ENCODE measurements at regions not wholly inside any gene's neighbourhood (a gene's known extent, or its start where the extent isn't known, plus 50 kb on each side); places are given as distances from the start of the nearest gene placed in this dataset.

DNA sequence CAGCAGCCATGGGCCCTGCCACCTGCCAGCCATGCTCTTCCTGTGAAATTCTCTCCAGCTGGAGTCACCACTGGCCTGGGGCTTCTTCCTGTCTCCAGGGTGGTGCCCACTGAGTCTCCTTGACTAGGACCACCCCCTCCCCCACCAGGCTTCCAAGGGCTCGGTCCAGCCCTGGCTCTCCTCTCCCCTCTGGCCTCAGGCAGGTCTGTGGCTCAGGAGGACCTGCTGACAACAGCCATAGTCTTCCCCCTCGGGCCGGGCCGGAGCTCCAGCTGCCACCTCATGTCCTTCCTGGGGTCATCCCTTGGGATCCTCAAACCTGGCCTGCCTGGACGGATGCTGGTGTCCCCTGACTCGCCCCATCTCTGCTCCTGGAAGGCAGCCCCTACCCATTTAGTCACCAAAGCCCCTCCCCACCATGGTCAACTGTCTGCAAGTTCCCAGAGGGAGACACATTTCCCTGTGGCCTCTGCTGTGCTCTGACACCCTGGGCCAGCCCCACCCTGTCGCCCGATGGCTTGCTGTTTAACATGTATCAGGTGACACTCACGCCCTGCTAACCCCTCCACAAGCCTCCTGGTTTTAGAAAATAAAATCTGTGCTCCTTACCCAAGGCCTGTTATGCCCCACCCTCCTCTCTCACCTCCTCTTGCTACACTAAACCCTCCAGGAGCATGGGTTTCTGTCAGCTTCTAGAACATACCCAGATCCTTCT lies 186.2 kb downstream of the RBFOX3 start:
- TF ChIP-seq, protein P1, sequence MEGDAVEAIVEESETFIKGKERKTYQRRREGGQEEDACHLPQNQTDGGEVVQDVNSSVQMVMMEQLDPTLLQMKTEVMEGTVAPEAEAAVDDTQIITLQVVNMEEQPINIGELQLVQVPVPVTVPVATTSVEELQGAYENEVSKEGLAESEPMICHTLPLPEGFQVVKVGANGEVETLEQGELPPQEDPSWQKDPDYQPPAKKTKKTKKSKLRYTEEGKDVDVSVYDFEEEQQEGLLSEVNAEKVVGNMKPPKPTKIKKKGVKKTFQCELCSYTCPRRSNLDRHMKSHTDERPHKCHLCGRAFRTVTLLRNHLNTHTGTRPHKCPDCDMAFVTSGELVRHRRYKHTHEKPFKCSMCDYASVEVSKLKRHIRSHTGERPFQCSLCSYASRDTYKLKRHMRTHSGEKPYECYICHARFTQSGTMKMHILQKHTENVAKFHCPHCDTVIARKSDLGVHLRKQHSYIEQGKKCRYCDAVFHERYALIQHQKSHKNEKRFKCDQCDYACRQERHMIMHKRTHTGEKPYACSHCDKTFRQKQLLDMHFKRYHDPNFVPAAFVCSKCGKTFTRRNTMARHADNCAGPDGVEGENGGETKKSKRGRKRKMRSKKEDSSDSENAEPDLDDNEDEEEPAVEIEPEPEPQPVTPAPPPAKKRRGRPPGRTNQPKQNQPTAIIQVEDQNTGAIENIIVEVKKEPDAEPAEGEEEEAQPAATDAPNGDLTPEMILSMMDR (IDR thresholded peaks at IDR 0.05) = no peak
- no peak for TF ChIP-seq POLR2A (IDR thresholded peaks at IDR 0.05)
